SK-N-MC (cell line): ENCODE measurements at regions not wholly inside any gene's neighbourhood (a gene's known extent, or its start where the extent isn't known, plus 50 kb on each side); places are given as distances from the start of the nearest gene placed in this dataset.

ENCODE experiments used
- EZH2 ChIP-seq: fragments of 200-600 bp; sonication (generic); IDR thresholded peaks from one replicate; pipeline ENCODE4 v1.6.1; 2017; ENCODE audit warnings: antibody characterized with exemption
- POLR2AphosphoS5 ChIP-seq: IDR thresholded peaks from 2 replicates; pipeline ENCODE4 v1.6.1; 2012; ENCODE audit warnings: mild to moderate bottlenecking, low read depth, low read length, borderline replicate concordance

DNA sequence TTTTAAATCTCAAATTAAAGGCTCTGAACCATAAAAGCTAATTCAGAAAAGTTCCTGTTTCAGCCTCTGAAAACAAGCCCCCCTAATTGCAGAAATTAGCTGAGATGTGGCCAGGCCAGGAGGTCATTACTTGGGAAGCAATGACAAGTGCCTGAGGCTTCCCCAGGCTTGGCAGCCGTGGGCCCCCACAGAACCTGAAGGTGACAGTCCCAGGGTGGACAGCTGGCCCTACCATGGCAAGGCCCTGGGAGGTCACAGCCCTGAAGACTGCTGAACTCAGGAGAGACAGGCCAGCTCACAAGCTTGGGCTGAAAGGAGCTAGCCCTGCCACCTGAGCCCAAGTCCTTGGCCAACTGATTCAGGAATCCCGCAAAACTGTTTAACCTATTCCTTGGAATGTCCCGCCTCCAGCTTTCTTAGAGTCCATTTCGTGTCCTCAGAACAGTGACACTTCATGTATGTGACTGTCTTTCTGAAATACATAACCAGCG is 54.3 kb upstream of the PKDCC start:
- no peak for TF ChIP-seq EZH2
- TF ChIP-seq POLR2AphosphoS5: no peak
